GM12878 (cell line): ENCODE measurements at regions not wholly inside any gene's neighbourhood (a gene's known extent, or its start where the extent isn't known, plus 50 kb on each side); places are given as distances from the start of the nearest gene placed in this dataset.

Experiments
- CTCF ChIP-seq, 3 experiments: IDR thresholded peaks in 2 of 3; conservative IDR thresholded peaks in 1 of 3; 2 replicates each; pipeline ENCODE4 v1.5.1; 2011; ENCODE audit warnings: low read depth in 3 of 3, low read length in 3 of 3, mild to moderate bottlenecking in 3 of 3, control low read depth in 2 of 3, moderate library complexity in 2 of 3, inconsistent platforms in 1 of 3, mixed read lengths in 1 of 3; ENCODE audit not compliant: control insufficient read depth in 2 of 3, insufficient read depth in 1 of 3; ENCODE audit errors: extremely low read depth in 1 of 3
- MAX ChIP-seq: IDR thresholded peaks from 2 replicates; pipeline ENCODE4 v1.6.1; 2012; ENCODE audit warnings: low read depth, low read length, improper control_type of control experiment
- RAD21 ChIP-seq: IDR thresholded peaks from 2 replicates; pipeline ENCODE4 v1.6.1; 2011; ENCODE audit warnings: mild to moderate bottlenecking, low read depth, low read length, moderate library complexity; ENCODE audit not compliant: insufficient read depth

GRCh38 chr19:31810536-31811109, 461.4 kb upstream of the TSHZ3 start:
- TF ChIP-seq RAD21 = no peak
- no peak for TF ChIP-seq CTCF (IDR thresholded peaks at IDR 0.05 in 2 of 3, conservative IDR thresholded peaks at IDR 0.05 in 1 of 3; ENCODE audit: control insufficient read depth in 2 of 3, extremely low read depth in 1 of 3, insufficient read depth in 1 of 3, low read depth in 3 of 3, low read length in 3 of 3)
- TF ChIP-seq MAX = no peak
